PC-9 (cell line): ENCODE measurements at regions not wholly inside any gene's neighbourhood (a gene's known extent, or its start where the extent isn't known, plus 50 kb on each side); places are given as distances from the start of the nearest gene placed in this dataset.

Source experiments
- BruUV-seq: library from RNA; stranded (reverse); fragments of 400-500 nt; replicated peaks from 2 replicates; lab custom pipeline; 2021; lab: Mats Ljungman, UMichigan
- CTCF ChIA-PET: fragments of 300-600 bp; sonication (Branson Sonifier 250); formaldehyde crosslinking; loops from one replicate; lab custom pipeline; 2022; ENCODE audit warnings: antibody characterized with exemption; lab: Charles Lee
- POLR2A ChIA-PET: fragments of 300-600 bp; sonication (Branson Sonifier 250); formaldehyde crosslinking; loops from one replicate; lab custom pipeline; 2022; ENCODE audit warnings: antibody characterized with exemption; ENCODE audit not compliant: unreplicated experiment; lab: Charles Lee
- DNase-seq, 2 experiments: peaks; one replicate each; pipeline versions ENCODE4 v3.0.0 to v3.0.0-alpha.2; 2015 to 2022; ENCODE audit warnings: mixed read lengths in 1 of 2
- H2AFZ ChIP-seq: fragments of 200-600 bp; sonication (generic); 2 replicates; pipeline ENCODE4 v1.8.1; 2017; ENCODE audit warnings: antibody characterized with exemption
- H3F3A ChIP-seq: fragments of 200-600 bp; sonication (generic); 2 replicates; pipeline ENCODE4 v1.8.1; 2017; ENCODE audit warnings: antibody characterized with exemption, mild to moderate bottlenecking, low read depth; ENCODE audit not compliant: insufficient read depth
- H3K27ac ChIP-seq: fragments of 200-600 bp; sonication (generic); 2 replicates; pipeline ENCODE4 v1.6.1; 2016; ENCODE audit warnings: mixed run types
- H3K27me3 ChIP-seq: fragments of 200-600 bp; sonication (generic); 2 replicates; pipeline ENCODE4 v1.6.1; 2016; ENCODE audit warnings: low read depth, mixed run types; ENCODE audit not compliant: insufficient read depth
- H3K36me3 ChIP-seq: fragments of 200-600 bp; sonication (generic); 2 replicates; pipeline ENCODE4 v1.6.1; 2016; ENCODE audit warnings: low read depth, mixed run types
- H3K4me1 ChIP-seq: fragments of 200-600 bp; sonication (generic); replicated peaks from 2 replicates; pipeline ENCODE4 v1.6.1; 2016; ENCODE audit warnings: mixed run types; ENCODE audit not compliant: insufficient read depth
- H3K4me2 ChIP-seq: fragments of 200-600 bp; sonication (generic); 2 replicates; pipeline ENCODE4 v1.6.1; 2017; ENCODE audit warnings: mixed run types
- H3K4me3 ChIP-seq: fragments of 200-600 bp; sonication (generic); 2 replicates; pipeline ENCODE4 v1.6.1; 2016; ENCODE audit warnings: mixed run types
- H3K79me2 ChIP-seq: fragments of 200-600 bp; sonication (generic); 2 replicates; pipeline ENCODE4 v1.6.1; 2017; ENCODE audit warnings: low read depth, mixed run types
- H3K9me2 ChIP-seq: fragments of 200-600 bp; sonication (generic); 2 replicates; pipeline ENCODE4 v1.8.1; 2017; ENCODE audit warnings: mild to moderate bottlenecking; ENCODE audit not compliant: insufficient read depth
- H3K9me3 ChIP-seq: fragments of 200-600 bp; sonication (generic); 2 replicates; pipeline ENCODE4 v1.8.1; 2016; ENCODE audit warnings: low read depth; ENCODE audit not compliant: insufficient read depth
- H4K20me1 ChIP-seq: fragments of 200-600 bp; sonication (generic); 2 replicates; pipeline ENCODE4 v1.8.1; 2017; ENCODE audit not compliant: insufficient read depth
- EZH2 ChIP-seq: fragments of 200-600 bp; sonication (generic); IDR thresholded peaks from 2 replicates; pipeline ENCODE4 v1.8.0; 2017; ENCODE audit warnings: antibody characterized with exemption, low read depth
- intact Hi-C: fragments of 100-400 bp; cut with micrococcal nuclease; formaldehyde crosslinking; loops from one replicate; pipeline ENCODE4 v1.10.0; 2022; ENCODE audit not compliant: unreplicated experiment
- TF ChIP-seq, protein P1 (sequence below): fragments of 200-600 bp; sonication (generic); conservative IDR thresholded peaks from 2 replicates; pipeline ENCODE4 v1.6.1; 2017; ENCODE audit warnings: mixed run types, antibody characterized with exemption, mild to moderate bottlenecking, moderate library complexity

DNA sequence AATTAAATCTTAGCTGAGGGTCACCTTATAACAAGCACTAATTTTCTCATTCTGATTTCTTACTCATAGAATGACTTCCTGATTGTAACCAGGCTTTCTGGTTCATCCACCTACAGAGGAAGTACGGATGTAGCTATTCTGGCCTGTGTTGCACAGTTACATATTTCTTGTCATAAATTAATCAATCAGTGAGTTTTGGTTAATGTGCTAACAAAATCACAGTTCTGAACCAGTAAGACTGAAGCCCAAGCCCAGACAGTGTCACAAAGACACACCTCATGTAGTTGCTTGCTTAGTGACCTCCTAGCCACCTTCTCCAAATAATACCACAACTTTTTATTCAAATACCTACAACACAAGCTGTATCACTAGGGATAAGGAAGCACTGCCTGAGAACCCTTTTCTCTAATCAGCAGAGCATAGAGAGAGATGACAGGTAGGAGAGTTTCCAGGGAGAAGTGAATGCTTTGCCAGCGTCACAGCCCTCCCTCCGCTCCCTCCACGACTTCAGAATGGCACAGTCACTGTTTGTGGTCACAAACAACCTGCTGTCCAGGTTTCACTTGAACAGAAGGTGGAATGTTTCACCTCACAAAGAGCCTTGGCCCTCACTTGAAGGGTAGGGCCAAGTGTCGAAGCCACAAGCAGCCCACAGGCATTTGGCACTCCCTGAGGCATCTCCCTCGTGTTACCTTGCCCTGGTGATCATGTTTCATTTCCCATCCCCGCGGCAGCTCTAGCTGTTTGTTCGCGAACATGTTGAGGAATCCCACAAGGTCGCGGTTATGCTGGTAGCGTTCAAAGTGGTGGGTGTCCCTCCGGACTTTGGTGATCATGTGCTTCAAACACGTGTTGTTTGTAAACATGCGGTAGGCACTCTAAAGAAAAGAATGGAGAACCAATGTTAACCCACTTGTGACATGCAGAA is 120.8 kb upstream of the STK17B start:
- H3K4me3 ChIP-seq, result peak overlapping the region; percentile 45; the same call in 1 of the 2 replicates
- BruUV-seq, result TSS peak; percentile 92
- peak overlapping the region; percentile 87 for H3K4me2 ChIP-seq
- TF ChIP-seq, protein P1, sequence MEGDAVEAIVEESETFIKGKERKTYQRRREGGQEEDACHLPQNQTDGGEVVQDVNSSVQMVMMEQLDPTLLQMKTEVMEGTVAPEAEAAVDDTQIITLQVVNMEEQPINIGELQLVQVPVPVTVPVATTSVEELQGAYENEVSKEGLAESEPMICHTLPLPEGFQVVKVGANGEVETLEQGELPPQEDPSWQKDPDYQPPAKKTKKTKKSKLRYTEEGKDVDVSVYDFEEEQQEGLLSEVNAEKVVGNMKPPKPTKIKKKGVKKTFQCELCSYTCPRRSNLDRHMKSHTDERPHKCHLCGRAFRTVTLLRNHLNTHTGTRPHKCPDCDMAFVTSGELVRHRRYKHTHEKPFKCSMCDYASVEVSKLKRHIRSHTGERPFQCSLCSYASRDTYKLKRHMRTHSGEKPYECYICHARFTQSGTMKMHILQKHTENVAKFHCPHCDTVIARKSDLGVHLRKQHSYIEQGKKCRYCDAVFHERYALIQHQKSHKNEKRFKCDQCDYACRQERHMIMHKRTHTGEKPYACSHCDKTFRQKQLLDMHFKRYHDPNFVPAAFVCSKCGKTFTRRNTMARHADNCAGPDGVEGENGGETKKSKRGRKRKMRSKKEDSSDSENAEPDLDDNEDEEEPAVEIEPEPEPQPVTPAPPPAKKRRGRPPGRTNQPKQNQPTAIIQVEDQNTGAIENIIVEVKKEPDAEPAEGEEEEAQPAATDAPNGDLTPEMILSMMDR, result no peak
- no peak for TF ChIP-seq EZH2
- intact Hi-C loops, result loop anchor here (1.0 to 5.0 kb wide), 7 partner anchors 24 to 770 kb away; partner anchors contain the start of gene STK17B
- H4K20me1 ChIP-seq, result no peaks in the 10 kb centered on the region
- no peaks in the 10 kb centered on the region for H3K9me2 ChIP-seq
- no peaks in the 10 kb centered on the region for H3K36me3 ChIP-seq
- peak; percentile 89 to 98 for DNase-seq
- no peaks in the 10 kb centered on the region for H3K9me3 ChIP-seq
- ChIA-PET CTCF (interaction anchor here (0.5 to 1.1 kb wide), 2 partner anchors 14 to 179 kb away, joined by 3 to 4 read pairs; no protein-coding TSS in a partner anchor), POLR2A (interaction anchor here (0.6 to 0.8 kb wide), 3 partner anchors 39 to 728 kb away, joined by 5 to 8 read pairs (median 6); partner anchors contain the start of gene STK17B)
- H3F3A ChIP-seq, result peaks cover 42% of the 10 kb centered on the region
- peaks cover 58% of the 10 kb centered on the region for H3K4me1 ChIP-seq
- peak overlapping the region; percentile 100 for H3K27ac ChIP-seq
- H3K27me3 ChIP-seq, result no peaks in the 10 kb centered on the region
- H3K79me2 ChIP-seq, result no peaks in the 10 kb centered on the region
- peak overlapping the region; percentile 18; the same call in 1 of the 2 replicates for H2AFZ ChIP-seq

GRCh38 chr2:196293751-196294515 is 122.6 kb upstream of the STK17B start:
- Histone ChIP-seq H2AFZ (no peak overlapping the region), H3K9me2 (no peaks in the 10 kb centered on the region), H3K27ac (peak overlapping the region; percentile 100), H3K27me3 (no peaks in the 10 kb centered on the region), H3K4me2 (peak overlapping the region; percentile 50), H4K20me1 (no peaks in the 10 kb centered on the region), H3K4me1 (peaks cover 58% of the 10 kb centered on the region), H3F3A (peaks cover 42% of the 10 kb centered on the region), H3K79me2 (no peaks in the 10 kb centered on the region), H3K36me3 (no peaks in the 10 kb centered on the region), H3K9me3 (no peaks in the 10 kb centered on the region), H3K4me3 (no peak overlapping the region)
- no TSS peak for BruUV-seq
- intact Hi-C loops, result loop anchor here (2.0 to 5.0 kb wide), 3 partner anchors 41 to 772 kb away; no protein-coding TSS in a partner anchor
- POLR2A ChIA-PET, result interaction anchor here (0.7 kb wide), 1 partner anchor 472 kb away, joined by 5 read pairs; no protein-coding TSS in a partner anchor
- no peak for TF ChIP-seq EZH2
- TF ChIP-seq, protein P1, result no peak
- CTCF ChIA-PET, result no interaction called here
- DNase-seq, result peak in 1 of 2 experiments; percentile 89

- no peak for TF ChIP-seq EZH2
- TF ChIP-seq, protein P1, result no peak
- Histone ChIP-seq H2AFZ (no peak overlapping the region), H3K9me2 (no peaks in the 10 kb centered on the region), H3K9me3 (no peaks in the 10 kb centered on the region), H3K79me2 (no peaks in the 10 kb centered on the region), H3K27me3 (no peaks in the 10 kb centered on the region), H3K4me1 (peaks cover 58% of the 10 kb centered on the region), H3K4me2 (peak overlapping the region; percentile 50), H4K20me1 (no peaks in the 10 kb centered on the region), H3F3A (peaks cover 42% of the 10 kb centered on the region), H3K4me3 (no peak overlapping the region), H3K36me3 (no peaks in the 10 kb centered on the region), H3K27ac (peak overlapping the region; percentile 100)
- ChIA-PET POLR2A (interaction anchor here (0.7 kb wide), 1 partner anchor 472 kb away, joined by 5 read pairs; no protein-coding TSS in a partner anchor), CTCF (no interaction called here)
- DNase-seq, result peak in 1 of 2 experiments; percentile 44
- BruUV-seq, result TSS peak; percentile 79
- intact Hi-C loops, result loop anchor here (5.0 kb wide), 2 partner anchors 217 to 772 kb away; no protein-coding TSS in a partner anchor
Observed at GRCh38 chr2:196294516-196294909, 123.1 kb upstream of the STK17B start.
